IMR-90 (cell line): ENCODE measurements at regions not wholly inside any gene's neighbourhood (a gene's known extent, or its start where the extent isn't known, plus 50 kb on each side); places are given as distances from the start of the nearest gene placed in this dataset.

Experiments used
- ATAC-seq: fragments of 200-7000 bp; cut with Tn5 transposase; 2 replicates; pipeline ENCODE4 v1.9.1; 2020; ENCODE audit warnings: low read depth, mild to moderate bottlenecking, moderate library complexity
- BruUV-seq: library from RNA; stranded (reverse); fragments of 400-500 nt; replicated peaks from 2 replicates; lab custom pipeline; 2021; lab: Mats Ljungman, UMichigan
- CTCF ChIA-PET: fragments of 300-600 bp; formaldehyde crosslinking; extraction: SDS; loops from one replicate; lab custom pipeline; 2021; ENCODE audit warnings: antibody characterized with exemption; lab: Yijun Ruan, JAX
- POLR2A ChIA-PET: fragments of 300-600 bp; sonication (Branson Sonifier 250); formaldehyde crosslinking; loops from one replicate; lab custom pipeline; 2022; ENCODE audit warnings: antibody characterized with exemption; ENCODE audit not compliant: unreplicated experiment; lab: Charles Lee
- DNase-seq: peaks from one replicate; pipeline ENCODE4 v3.0.0; 2013
- H2AFZ ChIP-seq: replicated peaks from 2 replicates; pipeline ENCODE3; 2013; ENCODE audit warnings: low read length, mild to moderate bottlenecking; ENCODE audit not compliant: poor library complexity
- H2AK5ac ChIP-seq: 2 replicates; pipeline ENCODE4 v1.6.1; 2013; ENCODE audit warnings: low read depth, low read length, inconsistent platforms
- H2AK9ac ChIP-seq: replicated peaks from 2 replicates; pipeline ENCODE3; 2013; ENCODE audit warnings: mild to moderate bottlenecking, low read depth, low read length, moderate library complexity; ENCODE audit not compliant: poor library complexity
- H2BK120ac ChIP-seq: 2 replicates; pipeline ENCODE4 v1.6.1; 2013; ENCODE audit warnings: low read depth, low read length, inconsistent platforms
- H2BK15ac ChIP-seq: 3 replicates; pipeline ENCODE4 v1.6.1; 2013; ENCODE audit warnings: low read depth, low read length, inconsistent platforms
- H2BK20ac ChIP-seq: 2 replicates; pipeline ENCODE4 v1.6.1; 2013; ENCODE audit warnings: low read depth, mild to moderate bottlenecking, inconsistent platforms, low read length, moderate library complexity
- H2BK5ac ChIP-seq: 2 replicates; pipeline ENCODE4 v1.6.1; 2013; ENCODE audit warnings: mild to moderate bottlenecking, low read depth, low read length, inconsistent platforms; ENCODE audit not compliant: poor library complexity, severe bottlenecking
- H3K14ac ChIP-seq: replicated peaks from 2 replicates; pipeline ENCODE4 v1.6.1; 2013; ENCODE audit warnings: low read depth, low read length, inconsistent platforms
- H3K18ac ChIP-seq: 2 replicates; pipeline ENCODE4 v1.6.1; 2013; ENCODE audit warnings: low read depth, low read length, control low read depth
- H3K23ac ChIP-seq: 2 replicates; pipeline ENCODE4 v1.6.1; 2013; ENCODE audit warnings: low read depth, low read length, inconsistent platforms
- H3K27ac ChIP-seq: 2 replicates; pipeline ENCODE4 v1.5.1; 2013; ENCODE audit warnings: mild to moderate bottlenecking, control low read depth, low read length; ENCODE audit not compliant: insufficient read depth
- H3K27me3 ChIP-seq: 2 replicates; pipeline ENCODE4 v1.6.1; 2013; ENCODE audit warnings: low read length; ENCODE audit not compliant: control insufficient read depth, insufficient read depth
- H3K36me3 ChIP-seq: 2 replicates; pipeline ENCODE4 v1.6.1; 2013; ENCODE audit warnings: low read length, mixed read lengths; ENCODE audit not compliant: control insufficient read depth, insufficient read depth
- H3K4ac ChIP-seq: 2 replicates; pipeline ENCODE4 v1.6.1; 2013; ENCODE audit warnings: low read depth, low read length, inconsistent platforms
- H3K4me1 ChIP-seq: 2 replicates; pipeline ENCODE4 v1.6.1; 2013; ENCODE audit warnings: low read length, mixed read lengths; ENCODE audit not compliant: control insufficient read depth, insufficient read depth
- H3K4me2 ChIP-seq: 2 replicates; pipeline ENCODE4 v1.6.1; 2013; ENCODE audit warnings: low read depth, mild to moderate bottlenecking, control low read depth, low read length, moderate library complexity
- H3K4me3 ChIP-seq: 2 replicates; pipeline ENCODE4 v1.5.1; 2013; ENCODE audit warnings: low read depth, mild to moderate bottlenecking, control low read depth, low read length, moderate library complexity; ENCODE audit not compliant: insufficient read depth
- H3K56ac ChIP-seq: 2 replicates; pipeline ENCODE4 v1.6.1; 2013; ENCODE audit warnings: low read length, inconsistent platforms; ENCODE audit not compliant: insufficient read depth; ENCODE audit errors: extremely low read depth
- H3K79me1 ChIP-seq, 2 experiments: 2 replicates each; pipeline ENCODE4 v1.6.1; 2013; ENCODE audit warnings: low read length in 2 of 2, inconsistent platforms in 1 of 2, low read depth in 1 of 2
- H3K9ac ChIP-seq: 2 replicates; pipeline ENCODE4 v1.6.1; 2013; ENCODE audit warnings: low read depth, low read length, control low read depth
- H3K9me1 ChIP-seq: 2 replicates; pipeline ENCODE4 v1.6.1; 2013; ENCODE audit warnings: low read length, inconsistent platforms; ENCODE audit not compliant: insufficient read depth
- H3K9me3 ChIP-seq: 2 replicates; pipeline ENCODE4 v1.6.1; 2013; ENCODE audit warnings: low read length; ENCODE audit not compliant: control insufficient read depth, insufficient read depth
- H4K20me1 ChIP-seq: 2 replicates; pipeline ENCODE4 v1.6.1; 2013; ENCODE audit warnings: low read length, inconsistent platforms; ENCODE audit not compliant: insufficient read depth
- H4K5ac ChIP-seq: 2 replicates; pipeline ENCODE4 v1.6.1; 2013; ENCODE audit warnings: mild to moderate bottlenecking, low read depth, low read length, control low read depth
- H4K8ac ChIP-seq, 2 experiments: 2 replicates each; pipeline ENCODE4 v1.6.1; 2013; ENCODE audit warnings: low read depth in 2 of 2, low read length in 2 of 2, control low read depth in 1 of 2, inconsistent platforms in 1 of 2
- H4K91ac ChIP-seq: 2 replicates; pipeline ENCODE4 v1.6.1; 2013; ENCODE audit warnings: low read depth, low read length, inconsistent platforms; ENCODE audit not compliant: insufficient read depth
- BHLHE40 ChIP-seq: fragments of 150-350 bp; IDR thresholded peaks from 2 replicates; pipeline ENCODE4 v1.6.1; 2016; ENCODE audit warnings: mild to moderate bottlenecking, low read depth, low read length
- CEBPB ChIP-seq: IDR thresholded peaks from 2 replicates; pipeline ENCODE4 v1.6.1; 2012; ENCODE audit warnings: low read depth, low read length, improper control_type of control experiment
- CHD1 ChIP-seq: IDR thresholded peaks from 2 replicates; pipeline ENCODE4 v1.6.1; 2012; ENCODE audit warnings: low read depth, low read length, improper control_type of control experiment
- CTCF ChIP-seq: conservative IDR thresholded peaks from 2 replicates; pipeline ENCODE4 v1.5.1; 2012; ENCODE audit warnings: mild to moderate bottlenecking, low read depth, low read length, improper control_type of control experiment
- MAFK ChIP-seq: IDR thresholded peaks from 2 replicates; pipeline ENCODE4 v1.6.1; 2012; ENCODE audit warnings: low read depth, low read length, improper control_type of control experiment
- MAZ ChIP-seq: IDR thresholded peaks from 2 replicates; pipeline ENCODE4 v1.6.1; 2012; ENCODE audit warnings: low read depth, mild to moderate bottlenecking, low read length, improper control_type of control experiment, moderate library complexity, borderline replicate concordance
- MXI1 ChIP-seq: IDR thresholded peaks from 2 replicates; pipeline ENCODE4 v1.6.1; 2012; ENCODE audit warnings: low read depth, mild to moderate bottlenecking, low read length, moderate library complexity, borderline replicate concordance
- NFE2L2 ChIP-seq: fragments of 150-350 bp; IDR thresholded peaks from 2 replicates; pipeline ENCODE4 v1.6.1; 2016; ENCODE audit warnings: low read depth, mild to moderate bottlenecking, low read length
- POLR2A ChIP-seq: IDR thresholded peaks from 2 replicates; pipeline ENCODE4 v1.6.1; 2012; ENCODE audit warnings: mild to moderate bottlenecking, low read depth, low read length
- RAD21 ChIP-seq: IDR thresholded peaks from 2 replicates; pipeline ENCODE4 v1.6.1; 2012; ENCODE audit warnings: low read length, improper control_type of control experiment
- RCOR1 ChIP-seq: IDR thresholded peaks from 2 replicates; pipeline ENCODE4 v1.6.1; 2012; ENCODE audit warnings: mild to moderate bottlenecking, low read length, improper control_type of control experiment; ENCODE audit not compliant: insufficient replicate concordance
- RFX5 ChIP-seq: IDR thresholded peaks from 2 replicates; pipeline ENCODE4 v1.8.0; 2012; ENCODE audit warnings: low read depth, mild to moderate bottlenecking, low read length, moderate library complexity
- SMC3 ChIP-seq: fragments of 150-350 bp; IDR thresholded peaks from 2 replicates; pipeline ENCODE4 v1.6.1; 2016; ENCODE audit warnings: low read depth, mild to moderate bottlenecking, antibody characterized with exemption, low read length, moderate library complexity
- WGBS, 2 experiments: methylation state at CpG; one replicate each; pipeline versions ENCODE4 v1.1.5 to v1.1.7; 2013; ENCODE audit warnings: missing lambda C conversion rate in 2 of 2; ENCODE audit not compliant: insufficient read length in 1 of 2; ENCODE audit errors: extremely low coverage in 2 of 2; 5-methylcytosine and 5-hydroxymethylcytosine counted together
- dilution Hi-C: fragments of 300-500 bp; cut with HindIII; formaldehyde crosslinking; loops from one replicate; pipeline ENCODE4 v1.14.3; 2018; ENCODE audit warnings: low sequenced_read_pairs; ENCODE audit not compliant: unreplicated experiment
- in situ Hi-C: fragments of 300-500 bp; cut with MboI; formaldehyde crosslinking; loops from 3 replicates; pipeline ENCODE4 v1.14.3; 2019; ENCODE audit warnings: low sequenced_read_pairs, inconsistent platforms, mixed read lengths
- intact Hi-C: fragments of 100-400 bp; cut with micrococcal nuclease; formaldehyde crosslinking; loops from 2 replicates; pipeline ENCODE4 v1.10.0; 2022
- TF ChIP-seq, protein P1 (sequence below): fragments of 150-350 bp; IDR thresholded peaks from 2 replicates; pipeline ENCODE4 v1.6.1; 2016; ENCODE audit warnings: low read depth, mild to moderate bottlenecking, low read length, moderate library complexity, borderline replicate concordance
- TF ChIP-seq, protein P2 (sequence below): fragments of 150-350 bp; IDR thresholded peaks from 2 replicates; pipeline ENCODE4 v1.6.1; 2017; ENCODE audit warnings: mild to moderate bottlenecking, antibody characterized with exemption, low read length, low read depth

DNA sequence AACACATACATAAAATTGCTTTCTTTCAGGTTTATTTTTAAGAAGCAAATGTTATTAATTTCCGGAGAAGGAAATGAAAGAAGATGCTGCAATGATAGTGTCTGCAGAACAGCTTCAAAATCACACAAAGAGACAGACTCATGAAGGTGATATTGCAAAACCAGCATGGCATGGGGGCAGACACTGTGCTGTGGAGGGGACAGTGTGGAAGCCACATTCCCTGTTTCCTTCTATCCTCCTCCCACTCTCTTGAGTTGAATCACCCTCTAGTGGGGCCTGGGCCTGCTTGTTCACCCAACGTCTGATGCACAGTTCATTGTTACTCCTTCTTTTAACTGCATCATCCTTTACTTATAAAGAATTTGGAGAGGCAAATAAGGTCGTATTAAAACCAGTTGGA is 104.0 kb upstream of the INSIG1 start:
- Histone ChIP-seq H3K4me1 (no peaks in the 10 kb centered on the region), H3K18ac (no peak overlapping the region), H3K4me3 (no peak overlapping the region), H3K27ac (no peak overlapping the region), H2BK20ac (no peak overlapping the region), H3K9me1 (no peaks in the 10 kb centered on the region), H3K4me2 (no peak overlapping the region), H4K5ac (no peak overlapping the region), H2AK5ac (no peak overlapping the region), H2BK5ac (no peak overlapping the region), H3K56ac (no peak overlapping the region), H3K9ac (no peak overlapping the region), H4K91ac (no peak overlapping the region), H2AK9ac (no peak overlapping the region), H2AFZ (no peak overlapping the region), H4K8ac (no peak overlapping the region), H2BK15ac (no peak overlapping the region), H3K4ac (no peak overlapping the region), H3K23ac (no peak overlapping the region), H4K20me1 (no peaks in the 10 kb centered on the region), H3K14ac (no peak overlapping the region), H3K9me3 (peaks cover 4% of the 10 kb centered on the region), H3K27me3 (peaks cover 2% of the 10 kb centered on the region), H2BK120ac (no peak overlapping the region), H3K36me3 (no peaks in the 10 kb centered on the region), H3K79me1 (no peaks in the 10 kb centered on the region)
- WGBS, 2 experiments = no CpG with 5 or more reads among the region's 3 CpGs
- ATAC-seq (no peak), DNase-seq (no peak)
- no TSS peak for BruUV-seq
- intact Hi-C loops = loop anchor here (5.0 kb wide), 1 partner anchor 266 kb away; no protein-coding TSS in a partner anchor
- dilution Hi-C loops = no loop called here
- ChIA-PET POLR2A (no interaction called here), CTCF (interaction anchor here (0.9 kb wide), 1 partner anchor 152 kb away, joined by 4 read pairs; no protein-coding TSS in a partner anchor)
- in situ Hi-C loops = loop anchor here (10.0 kb wide), 1 partner anchor 151 kb away; no protein-coding TSS in a partner anchor
- no peak for TF ChIP-seq MAFK
- TF ChIP-seq SMC3 = no peak
- no peak for TF ChIP-seq NFE2L2
- no peak for TF ChIP-seq RCOR1
- no peak for TF ChIP-seq MAZ
- no peak for TF ChIP-seq BHLHE40
- TF ChIP-seq, protein P1, sequence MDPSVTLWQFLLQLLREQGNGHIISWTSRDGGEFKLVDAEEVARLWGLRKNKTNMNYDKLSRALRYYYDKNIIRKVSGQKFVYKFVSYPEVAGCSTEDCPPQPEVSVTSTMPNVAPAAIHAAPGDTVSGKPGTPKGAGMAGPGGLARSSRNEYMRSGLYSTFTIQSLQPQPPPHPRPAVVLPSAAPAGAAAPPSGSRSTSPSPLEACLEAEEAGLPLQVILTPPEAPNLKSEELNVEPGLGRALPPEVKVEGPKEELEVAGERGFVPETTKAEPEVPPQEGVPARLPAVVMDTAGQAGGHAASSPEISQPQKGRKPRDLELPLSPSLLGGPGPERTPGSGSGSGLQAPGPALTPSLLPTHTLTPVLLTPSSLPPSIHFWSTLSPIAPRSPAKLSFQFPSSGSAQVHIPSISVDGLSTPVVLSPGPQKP = no peak
- TF ChIP-seq RAD21 = no peak
- TF ChIP-seq CHD1 = no peak
- TF ChIP-seq, protein P2, sequence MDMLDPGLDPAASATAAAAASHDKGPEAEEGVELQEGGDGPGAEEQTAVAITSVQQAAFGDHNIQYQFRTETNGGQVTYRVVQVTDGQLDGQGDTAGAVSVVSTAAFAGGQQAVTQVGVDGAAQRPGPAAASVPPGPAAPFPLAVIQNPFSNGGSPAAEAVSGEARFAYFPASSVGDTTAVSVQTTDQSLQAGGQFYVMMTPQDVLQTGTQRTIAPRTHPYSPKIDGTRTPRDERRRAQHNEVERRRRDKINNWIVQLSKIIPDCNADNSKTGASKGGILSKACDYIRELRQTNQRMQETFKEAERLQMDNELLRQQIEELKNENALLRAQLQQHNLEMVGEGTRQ = no peak
- TF ChIP-seq RFX5 = no peak
- TF ChIP-seq MXI1 = no peak
- TF ChIP-seq CTCF = no peak
- TF ChIP-seq POLR2A = no peak
- no peak for TF ChIP-seq CEBPB
